WTC11 (cell line): ENCODE measurements at regions not wholly inside any gene's neighbourhood (a gene's known extent, or its start where the extent isn't known, plus 50 kb on each side); places are given as distances from the start of the nearest gene placed in this dataset.
A peak's percentile ranks its signal among the peaks of the same experiment; 100 is the strongest.

Experiments
- ATAC-seq: fragments of 200-7000 bp; cut with Tn5 transposase; 2 replicates; pipeline ENCODE4 v1.10.0; 2021; ENCODE audit warnings: mild to moderate bottlenecking, moderate library complexity
- CTCF ChIA-PET: fragments of 300-600 bp; sonication (Branson Sonifier 250); formaldehyde crosslinking; loops from one replicate; lab custom pipeline; 2021; ENCODE audit warnings: antibody characterized with exemption; lab: Charles Lee
- POLR2A ChIA-PET: fragments of 350-600 bp; sonication (Branson Sonifier 250); formaldehyde crosslinking; loops from one replicate; lab custom pipeline; 2021; ENCODE audit warnings: antibody characterized with exemption; lab: Charles Lee
- DNase-seq: peaks from one replicate; pipeline ENCODE4 v3.0.0; 2021; ENCODE audit warnings: low spot score
- H3K27ac Mint-ChIP-seq: 2 replicates; pipeline ENCODE4 v1.8.0; 2021; ENCODE audit warnings: mixed read lengths
- H3K27me3 Mint-ChIP-seq: 2 replicates; pipeline ENCODE4 v1.8.0; 2021; ENCODE audit warnings: low read depth, mild to moderate bottlenecking, moderate library complexity, mixed read lengths
- H3K36me3 Mint-ChIP-seq: 2 replicates; pipeline ENCODE4 v1.8.0; 2021; ENCODE audit warnings: mixed read lengths
- H3K4me1 Mint-ChIP-seq: 2 replicates; pipeline ENCODE4 v1.8.0; 2022; ENCODE audit warnings: mixed read lengths
- H3K4me3 Mint-ChIP-seq: 2 replicates; pipeline ENCODE4 v1.8.0; 2021; ENCODE audit warnings: mild to moderate bottlenecking, moderate library complexity, mixed read lengths
- H3K9me3 Mint-ChIP-seq: 2 replicates; pipeline ENCODE4 v1.8.0; 2021; ENCODE audit warnings: mixed read lengths
- AR ChIP-seq: fragments of 250-450 bp; sonication (Bioruptor Pico); IDR thresholded peaks from 2 replicates; pipeline ENCODE4 v1.9.0; 2021; ENCODE audit warnings: mild to moderate bottlenecking
- ATF3 ChIP-seq: sonication (generic); formaldehyde crosslinking; conservative IDR thresholded peaks from 2 replicates; pipeline ENCODE4 v1.8.1; 2022; ENCODE audit warnings: mild to moderate bottlenecking, missing genetic modification reagents
- ATF6 ChIP-seq: sonication (generic); formaldehyde crosslinking; IDR thresholded peaks from 2 replicates; pipeline ENCODE4 v1.8.1; 2023; ENCODE audit warnings: mild to moderate bottlenecking, missing genetic modification reagents
- CBFB ChIP-seq: sonication (generic); formaldehyde crosslinking; IDR thresholded peaks from 2 replicates; pipeline ENCODE4 v1.8.1; 2022; ENCODE audit warnings: mild to moderate bottlenecking, low read depth, missing genetic modification reagents
- CTCF ChIP-seq: fragments of 200-600 bp; IDR thresholded peaks from 2 replicates; pipeline ENCODE4 v1.8.0; 2022; ENCODE audit warnings: antibody characterized with exemption
- E2F4 ChIP-seq: sonication (generic); formaldehyde crosslinking; IDR thresholded peaks from 2 replicates; pipeline ENCODE4 v1.8.1; 2022; ENCODE audit warnings: low read depth, mild to moderate bottlenecking, moderate library complexity, missing genetic modification reagents, borderline replicate concordance
- GABPB1 ChIP-seq: sonication (generic); formaldehyde crosslinking; IDR thresholded peaks from 2 replicates; pipeline ENCODE4 v1.8.1; 2023; ENCODE audit warnings: mild to moderate bottlenecking, missing genetic modification reagents
- HMGXB4 ChIP-seq: sonication (generic); formaldehyde crosslinking; IDR thresholded peaks from 2 replicates; pipeline ENCODE4 v1.8.1; 2023; ENCODE audit warnings: mild to moderate bottlenecking, moderate library complexity, missing genetic modification reagents
- MAX ChIP-seq: sonication (generic); formaldehyde crosslinking; IDR thresholded peaks from 2 replicates; pipeline ENCODE4 v1.8.0; 2022; ENCODE audit warnings: mild to moderate bottlenecking, missing genetic modification reagents
- NR1H2 ChIP-seq: sonication (generic); formaldehyde crosslinking; IDR thresholded peaks from 2 replicates; pipeline ENCODE4 v1.9.0; 2021; ENCODE audit warnings: mild to moderate bottlenecking, moderate library complexity, missing genetic modification reagents
- OVOL2 ChIP-seq: fragments of 250-450 bp; sonication (Bioruptor Pico); IDR thresholded peaks from 2 replicates; pipeline ENCODE4 v1.9.0; 2021; ENCODE audit warnings: mild to moderate bottlenecking, borderline replicate concordance
- PRDM15 ChIP-seq: sonication (generic); formaldehyde crosslinking; IDR thresholded peaks from 2 replicates; pipeline ENCODE4 v1.8.0; 2022; ENCODE audit warnings: missing genetic modification reagents
- PRRX2 ChIP-seq: fragments of 250-450 bp; sonication (Bioruptor Pico); IDR thresholded peaks from 2 replicates; pipeline ENCODE4 v1.8.0; 2021; ENCODE audit warnings: mild to moderate bottlenecking
- USF2 ChIP-seq: sonication (generic); formaldehyde crosslinking; IDR thresholded peaks from 2 replicates; pipeline ENCODE4 v1.8.1; 2023; ENCODE audit warnings: mild to moderate bottlenecking, missing genetic modification reagents, moderate library complexity
- ZBTB43 ChIP-seq: sonication (generic); formaldehyde crosslinking; IDR thresholded peaks from 2 replicates; pipeline ENCODE4 v1.8.1; 2023; ENCODE audit warnings: mild to moderate bottlenecking, missing genetic modification reagents
- ZMAT4 ChIP-seq: fragments of 250-450 bp; sonication (Bioruptor Pico); IDR thresholded peaks from 2 replicates; pipeline ENCODE4 v1.9.0; 2021; ENCODE audit warnings: mild to moderate bottlenecking
- ZNF317 ChIP-seq: sonication (generic); formaldehyde crosslinking; IDR thresholded peaks from 2 replicates; pipeline ENCODE4 v1.8.1; 2023; ENCODE audit warnings: low read depth, mild to moderate bottlenecking, moderate library complexity, missing genetic modification reagents, borderline replicate concordance
- ZNF671 ChIP-seq: fragments of 250-450 bp; sonication (Bioruptor Pico); IDR thresholded peaks from 2 replicates; pipeline ENCODE4 v1.8.0; 2021; ENCODE audit warnings: mild to moderate bottlenecking

GRCh38 chr17:53525590-53525989, 297.1 kb upstream of the KIF2B start (continued):
- no peak for TF ChIP-seq ATF3
- TF ChIP-seq, all 79 proteins: peak for 0

GRCh38 chr17:53516636-53517035, 306.1 kb upstream of the KIF2B start:
- DNase-seq (no peak), ATAC-seq (peak; percentile 68; the same call in 1 of the 2 replicates)
- H3K36me3 Mint-ChIP-seq: peaks cover 34% of the 10 kb centered on the region
- peaks cover 55% of the 10 kb centered on the region for H3K9me3 Mint-ChIP-seq
- H3K27ac Mint-ChIP-seq: no peak overlapping the region
- peaks cover 11% of the 10 kb centered on the region for H3K4me1 Mint-ChIP-seq
- no peak overlapping the region for H3K4me3 Mint-ChIP-seq
- CTCF ChIA-PET: interaction anchor here (0.9 to 1.2 kb wide), 2 partner anchors 433 to 484 kb away, joined by 3 to 4 read pairs; no protein-coding TSS in a partner anchor
- no peaks in the 10 kb centered on the region for H3K27me3 Mint-ChIP-seq
- POLR2A ChIA-PET: no interaction called here
- no peak for TF ChIP-seq PRRX2 (CRISPR knock-in tag)
- no peak for TF ChIP-seq ZBTB43
- TF ChIP-seq MAX (CRISPR knock-in tag): no peak
- no peak for TF ChIP-seq CTCF
- TF ChIP-seq E2F4 (CRISPR knock-in tag): no peak
- TF ChIP-seq PRDM15 (CRISPR knock-in tag): no peak
- TF ChIP-seq HMGXB4 (CRISPR knock-in tag): no peak
- TF ChIP-seq AR (CRISPR knock-in tag): no peak
- no peak for TF ChIP-seq ZMAT4 (CRISPR knock-in tag)
- TF ChIP-seq NR1H2 (CRISPR knock-in tag): no peak
- TF ChIP-seq CBFB (CRISPR knock-in tag): no peak
- no peak for TF ChIP-seq ZNF671
- TF ChIP-seq ZNF317: no peak
- TF ChIP-seq OVOL2 (CRISPR knock-in tag): no peak
- no peak for TF ChIP-seq GABPB1 (CRISPR knock-in tag)
- no peak for TF ChIP-seq ATF6
- no peak for TF ChIP-seq USF2 (CRISPR knock-in tag)
